ENCODE measurements at regions not wholly inside any gene's neighbourhood (a gene's known extent, or its start where the extent isn't known, plus 50 kb on each side); places are given as distances from the start of the nearest gene placed in this dataset.

GRCh38 chr20:60453388-60454246 lies 495.4 kb downstream of the CDH26 start:
- no peak for DNase-seq

GRCh38 chr20:60454491-60454890 lies 496.3 kb downstream of the CDH26 start:
- DNase-seq: no peak

- DNase-seq: no peak
Observed at GRCh38 chr20:60455272-60455671, 497.0 kb downstream of the CDH26 start.

GRCh38 chr20:60459212-60459611 lies 501.0 kb downstream of the CDH26 start:
- no peak for DNase-seq

GRCh38 chr20:60461993-60462392 lies 503.8 kb downstream of the CDH26 start:
- no peak for DNase-seq

- no peak for DNase-seq
Observed at GRCh38 chr20:60463798-60464197, 505.6 kb downstream of the CDH26 start.

- no peak for DNase-seq
Observed at GRCh38 chr20:60465439-60465838, 507.2 kb downstream of the CDH26 start.

GRCh38 chr20:60465993-60466686 lies 507.9 kb downstream of the CDH26 start:
- DNase-seq: no peak

GRCh38 chr20:60466687-60467022 lies 508.4 kb downstream of the CDH26 start:
- DNase-seq: no peak

- DNase-seq: no peak
Observed at GRCh38 chr20:60467078-60467477, 508.9 kb downstream of the CDH26 start.

- DNase-seq: no peak
Observed at GRCh38 chr20:60467771-60468170, 509.5 kb downstream of the CDH26 start.

GRCh38 chr20:60469829-60470228 lies 511.6 kb downstream of the CDH26 start:
- DNase-seq: no peak

- DNase-seq: no peak
Observed at GRCh38 chr20:60470366-60470765, 512.1 kb downstream of the CDH26 start.

- no peak for DNase-seq
Observed at GRCh38 chr20:60473211-60473610, 515.0 kb downstream of the CDH26 start.

GRCh38 chr20:60474385-60474910 lies 516.2 kb downstream of the CDH26 start:
- DNase-seq: no peak

- DNase-seq: no peak
Observed at GRCh38 chr20:60476045-60476444, 517.8 kb downstream of the CDH26 start.

- no peak for DNase-seq
Observed at GRCh38 chr20:60477958-60478357, 519.7 kb downstream of the CDH26 start.

- DNase-seq: no peak
Observed at GRCh38 chr20:60478533-60478932, 520.3 kb downstream of the CDH26 start.

- no peak for DNase-seq
Observed at GRCh38 chr20:60480950-60481742, 522.9 kb downstream of the CDH26 start.

GRCh38 chr20:60481743-60482133 lies 523.5 kb downstream of the CDH26 start:
- no peak for DNase-seq

- DNase-seq: no peak
Observed at GRCh38 chr20:60482221-60483008, 524.2 kb downstream of the CDH26 start.

GRCh38 chr20:60483371-60483770 lies 525.1 kb downstream of the CDH26 start:
- DNase-seq: no peak

GRCh38 chr20:60484316-60484715 lies 526.1 kb downstream of the CDH26 start:
- DNase-seq: no peak

Measured in NCI-H2081 treated with DMSO at 0.1 percent for 48 hours (cell line).